Lower leg skin (tissue), 4 donors: ENCODE measurements at regions not wholly inside any gene's neighbourhood (a gene's known extent, or its start where the extent isn't known, plus 50 kb on each side); places are given as distances from the start of the nearest gene placed in this dataset.
A peak's percentile ranks its signal among the peaks of the same experiment; 100 is the strongest.
"Not testable (repeated sequence)": the region's sequence is repeated elsewhere in the genome, so short reads cannot be mapped to it uniquely, and the experiment has no call there.

Experiments used
- DNase-seq, 2 donors: peaks; one replicate each; pipeline ENCODE4 v3.0.0-alpha.2; 2019; ENCODE audit warnings: low spot score in 2 of 2
- H3K4me3 ChIP-seq: fragments of 200-600 bp; sonication (generic); 2 replicates; pipeline ENCODE4 v1.5.1; 2017; ENCODE audit warnings: mild to moderate bottlenecking, low read depth; ENCODE audit not compliant: poor library complexity, severe bottlenecking
- CTCF ChIP-seq, 3 donors: fragments of 450-650 bp; IDR thresholded peaks; one replicate each; pipeline ENCODE4 v1.5.1; 2016; ENCODE audit warnings: antibody characterized with exemption in 3 of 3, mild to moderate bottlenecking in 3 of 3, moderate library complexity in 2 of 3
- POLR2A ChIP-seq, 2 donors: fragments of 450-650 bp; IDR thresholded peaks; one replicate each; pipeline ENCODE4 v1.6.1; 2016 to 2017; ENCODE audit warnings: antibody characterized with exemption in 2 of 2, mild to moderate bottlenecking in 1 of 2, moderate library complexity in 1 of 2
- WGBS, 2 donors: methylation state at CpG; one replicate each; pipeline ENCODE4 v1.1.5; 2018; 5-methylcytosine and 5-hydroxymethylcytosine counted together
- intact Hi-C: fragments of 100-400 bp; cut with DNase I; formaldehyde crosslinking; loops from one replicate; pipeline ENCODE4 v1.15.0; 2023; ENCODE audit warnings: low total_unique reads

GRCh38 chr14:105878554-105878953 lies 352.2 kb downstream of the TMEM121 start:
- no peak overlapping the region for H3K4me3 ChIP-seq
- TF ChIP-seq POLR2A (IDR thresholded peaks at IDR 0.05) (no peak), CTCF (IDR thresholded peaks at IDR 0.05) (no peak)
- DNase-seq = peak in 1 of 2 donors; percentile 37
- WGBS, 2 donors = 82 to 91% methylated on average over 13 of the region's 13 CpGs
- intact Hi-C loops = no loop called here

GRCh38 chr14:105879503-105879866 lies 353.1 kb downstream of the TMEM121 start:
- TF ChIP-seq POLR2A (IDR thresholded peaks at IDR 0.05) (no peak), CTCF (IDR thresholded peaks at IDR 0.05) (no peak)
- 49 to 79% methylated on average over 7 of the region's 7 CpGs for WGBS, 2 donors
- no peak overlapping the region for H3K4me3 ChIP-seq
- DNase-seq = no peak
- intact Hi-C loops = no loop called here

- intact Hi-C loops = no loop called here
- 66 to 77% methylated on average over 10 to 14 of the region's 14 CpGs for WGBS, 2 donors
- DNase-seq = peak in 1 of 2 donors; percentile 74
- no peak for TF ChIP-seq CTCF (IDR thresholded peaks at IDR 0.05)
- TF ChIP-seq POLR2A (IDR thresholded peaks at IDR 0.05) = no peak
- H3K4me3 ChIP-seq = no peak overlapping the region
These were observed 353.6 kb downstream of the TMEM121 start for GRCh38 chr14:105879867-105880561.

GRCh38 chr14:105880616-105881015 lies 354.2 kb downstream of the TMEM121 start:
- H3K4me3 ChIP-seq = no peak overlapping the region
- intact Hi-C loops = no loop called here
- TF ChIP-seq POLR2A (IDR thresholded peaks at IDR 0.05) = no peak
- no peak for TF ChIP-seq CTCF (IDR thresholded peaks at IDR 0.05)
- DNase-seq = no peak
- WGBS, 2 donors = 67 to 72% methylated on average over 6 to 7 of the region's 11 CpGs

- WGBS, 2 donors = 81 to 86% methylated on average over 8 to 11 of the region's 18 CpGs
- no peak overlapping the region for H3K4me3 ChIP-seq
- no peak for TF ChIP-seq POLR2A (IDR thresholded peaks at IDR 0.05)
- no peak for TF ChIP-seq CTCF (IDR thresholded peaks at IDR 0.05)
- DNase-seq = peak in 1 of 2 donors; percentile 68
- intact Hi-C loops = no loop called here
These were observed 354.9 kb downstream of the TMEM121 start for GRCh38 chr14:105881021-105881930.

- intact Hi-C loops, H3K4me3 ChIP-seq: not testable (repeated sequence)
- DNase-seq = peak in 1 of 2 donors; percentile 75
- 64 to 82% methylated on average over 8 to 10 of the region's 10 CpGs for WGBS, 2 donors
These were observed 355.6 kb downstream of the TMEM121 start for GRCh38 chr14:105882011-105882410.
